SU-DHL-6 (cell line): ENCODE measurements at regions not wholly inside any gene's neighbourhood (a gene's known extent, or its start where the extent isn't known, plus 50 kb on each side); places are given as distances from the start of the nearest gene placed in this dataset.

Source experiments
- H2AFZ ChIP-seq: fragments of 200-600 bp; sonication (generic); 2 replicates; pipeline ENCODE4 v1.6.1; 2014; ENCODE audit warnings: low read depth, mild to moderate bottlenecking, moderate library complexity, mixed read lengths, antibody characterized with exemption, low read length; ENCODE audit not compliant: severe bottlenecking
- H3F3A ChIP-seq: fragments of 200-600 bp; shearing (Covaris generic); 2 replicates; pipeline ENCODE4 v1.6.0; 2016; ENCODE audit warnings: antibody characterized with exemption, mild to moderate bottlenecking; ENCODE audit not compliant: insufficient read depth
- H3K27ac ChIP-seq: fragments of 200-600 bp; sonication (generic); 2 replicates; pipeline ENCODE4 v1.5.1; 2016; ENCODE audit warnings: low read depth, mild to moderate bottlenecking, low read length, moderate library complexity, mixed read lengths
- H3K27me3 ChIP-seq: fragments of 200-600 bp; sonication (generic), shearing (Covaris generic); 2 replicates; pipeline ENCODE4 v1.6.0; 2014; ENCODE audit warnings: mild to moderate bottlenecking, low read length
- H3K36me3 ChIP-seq: fragments of 200-600 bp; sonication (generic); 2 replicates; pipeline ENCODE4 v1.6.1; 2014; ENCODE audit warnings: mild to moderate bottlenecking, low read length, mixed read lengths
- H3K4me2 ChIP-seq: fragments of 300-600, 200-600 bp; shearing (Covaris generic), sonication (generic); 2 replicates; pipeline ENCODE4 v1.6.0; 2014; ENCODE audit warnings: low read length, low read depth, mild to moderate bottlenecking; ENCODE audit not compliant: poor library complexity, severe bottlenecking
- H3K4me3 ChIP-seq: fragments of 200-600 bp; sonication (generic); 2 replicates; pipeline ENCODE4 v1.5.1; 2014; ENCODE audit warnings: antibody characterized with exemption, low read length, mild to moderate bottlenecking, mixed read lengths; ENCODE audit not compliant: insufficient read depth, poor library complexity, severe bottlenecking
- H3K79me2 ChIP-seq: fragments of 200-600 bp; sonication (generic); 2 replicates; pipeline ENCODE4 v1.6.1; 2014; ENCODE audit warnings: mild to moderate bottlenecking, low read length, moderate library complexity; ENCODE audit not compliant: insufficient read depth
- H3K9ac ChIP-seq: fragments of 200-600 bp; sonication (generic); 2 replicates; pipeline ENCODE4 v1.7.0; 2014; ENCODE audit warnings: mild to moderate bottlenecking, low read length
- H3K9me2 ChIP-seq: fragments of 200-600 bp; sonication (generic); replicated peaks from 2 replicates; pipeline ENCODE4 v1.6.1; 2014; ENCODE audit warnings: low read length; ENCODE audit not compliant: insufficient read depth
- H3K9me3 ChIP-seq: fragments of 200-600 bp; sonication (generic); 2 replicates; pipeline ENCODE4 v1.6.1; 2014; ENCODE audit warnings: low read length, mixed read lengths; ENCODE audit not compliant: insufficient read depth
- H4K20me1 ChIP-seq: fragments of 200-600 bp; sonication (generic); 2 replicates; pipeline ENCODE4 v1.6.1; 2014; ENCODE audit warnings: low read depth, mild to moderate bottlenecking, antibody characterized with exemption, low read length, moderate library complexity, mixed read lengths
- EZH2phosphoT487 ChIP-seq: fragments of 200-600 bp; sonication (generic), shearing (Covaris generic); conservative IDR thresholded peaks from 2 replicates; pipeline ENCODE4 v1.6.1; 2018; ENCODE audit warnings: mild to moderate bottlenecking, antibody characterized with exemption, low read length, moderate library complexity, mixed read lengths
- TF ChIP-seq, protein P1 (sequence below): fragments of 200-600 bp; sonication (generic); IDR thresholded peaks from one replicate; pipeline ENCODE4 v1.5.1; 2017; ENCODE audit warnings: antibody characterized with exemption, mild to moderate bottlenecking, low read length, moderate library complexity; ENCODE audit not compliant: insufficient read depth, poor library complexity, severe bottlenecking

DNA sequence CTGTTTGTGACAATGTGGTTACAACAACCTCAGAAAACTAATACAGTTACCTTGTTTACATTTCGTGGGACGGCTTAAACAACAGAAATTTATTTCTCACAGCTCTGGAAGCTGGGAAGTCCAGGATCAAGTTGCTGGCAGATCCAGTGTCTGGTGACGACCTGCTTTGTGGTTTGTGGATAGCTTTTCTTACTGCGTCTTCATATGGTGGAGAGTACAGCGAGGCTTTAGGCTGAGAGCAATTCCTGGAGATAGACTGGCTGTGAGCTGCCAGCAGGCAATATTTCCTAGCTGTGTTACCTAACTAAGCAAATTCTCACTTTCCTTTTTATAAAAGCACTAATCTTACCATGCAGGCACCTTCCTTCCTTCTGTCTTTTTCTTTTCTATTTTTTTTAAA lies 1203.5 kb upstream of the PRR20A start:
- TF ChIP-seq, protein P1, sequence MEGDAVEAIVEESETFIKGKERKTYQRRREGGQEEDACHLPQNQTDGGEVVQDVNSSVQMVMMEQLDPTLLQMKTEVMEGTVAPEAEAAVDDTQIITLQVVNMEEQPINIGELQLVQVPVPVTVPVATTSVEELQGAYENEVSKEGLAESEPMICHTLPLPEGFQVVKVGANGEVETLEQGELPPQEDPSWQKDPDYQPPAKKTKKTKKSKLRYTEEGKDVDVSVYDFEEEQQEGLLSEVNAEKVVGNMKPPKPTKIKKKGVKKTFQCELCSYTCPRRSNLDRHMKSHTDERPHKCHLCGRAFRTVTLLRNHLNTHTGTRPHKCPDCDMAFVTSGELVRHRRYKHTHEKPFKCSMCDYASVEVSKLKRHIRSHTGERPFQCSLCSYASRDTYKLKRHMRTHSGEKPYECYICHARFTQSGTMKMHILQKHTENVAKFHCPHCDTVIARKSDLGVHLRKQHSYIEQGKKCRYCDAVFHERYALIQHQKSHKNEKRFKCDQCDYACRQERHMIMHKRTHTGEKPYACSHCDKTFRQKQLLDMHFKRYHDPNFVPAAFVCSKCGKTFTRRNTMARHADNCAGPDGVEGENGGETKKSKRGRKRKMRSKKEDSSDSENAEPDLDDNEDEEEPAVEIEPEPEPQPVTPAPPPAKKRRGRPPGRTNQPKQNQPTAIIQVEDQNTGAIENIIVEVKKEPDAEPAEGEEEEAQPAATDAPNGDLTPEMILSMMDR, result no peak
- TF ChIP-seq EZH2phosphoT487, result no peak
- no peaks in the 10 kb centered on the region for H3K9me2 ChIP-seq

DNA sequence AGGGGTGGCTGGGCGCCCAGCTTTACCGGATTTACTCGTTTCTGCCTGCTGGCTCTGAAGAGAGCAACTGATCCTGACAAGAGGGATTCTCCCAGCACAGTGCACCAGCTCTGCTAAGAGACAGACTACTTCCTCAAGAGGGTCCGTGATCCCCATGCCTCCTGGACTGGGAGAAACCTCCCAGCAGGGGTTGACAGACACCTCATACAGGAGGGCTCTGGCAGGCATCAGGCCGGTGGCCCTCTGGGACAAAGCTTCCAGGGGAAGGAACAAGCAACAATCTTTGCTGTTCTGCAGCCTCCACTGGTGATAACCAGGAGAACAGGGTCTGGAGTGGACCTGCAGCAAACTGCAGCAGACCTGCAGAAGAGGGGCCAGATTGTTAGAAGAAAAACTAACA lies 1192.5 kb upstream of the PRR20A start:
- Histone ChIP-seq H3K27me3 (no peaks in the 10 kb centered on the region), H3K79me2 (no peaks in the 10 kb centered on the region), H2AFZ (no peak overlapping the region), H3K9me3 (no peaks in the 10 kb centered on the region), H3K27ac (no peak overlapping the region), H3F3A (no peaks in the 10 kb centered on the region), H4K20me1 (no peaks in the 10 kb centered on the region), H3K4me3 (no peak overlapping the region), H3K36me3 (no peaks in the 10 kb centered on the region), H3K4me2 (no peak overlapping the region), H3K9me2 (no peaks in the 10 kb centered on the region), H3K9ac (no peak overlapping the region)
- no peak for TF ChIP-seq EZH2phosphoT487
- TF ChIP-seq, protein P1, result no peak

More for the DNA sequence above, 1203.5 kb upstream of the PRR20A start:
- no peaks in the 10 kb centered on the region for H3K27me3 ChIP-seq
- H3F3A ChIP-seq, result no peaks in the 10 kb centered on the region
- no peaks in the 10 kb centered on the region for H3K9me3 ChIP-seq
- no peak overlapping the region for H3K27ac ChIP-seq
- H4K20me1 ChIP-seq, result no peaks in the 10 kb centered on the region
- H3K9ac ChIP-seq, result no peak overlapping the region
- no peak overlapping the region for H2AFZ ChIP-seq
- no peak overlapping the region for H3K4me2 ChIP-seq
- no peak overlapping the region for H3K4me3 ChIP-seq
- H3K36me3 ChIP-seq, result no peaks in the 10 kb centered on the region
- H3K79me2 ChIP-seq, result no peaks in the 10 kb centered on the region

DNA sequence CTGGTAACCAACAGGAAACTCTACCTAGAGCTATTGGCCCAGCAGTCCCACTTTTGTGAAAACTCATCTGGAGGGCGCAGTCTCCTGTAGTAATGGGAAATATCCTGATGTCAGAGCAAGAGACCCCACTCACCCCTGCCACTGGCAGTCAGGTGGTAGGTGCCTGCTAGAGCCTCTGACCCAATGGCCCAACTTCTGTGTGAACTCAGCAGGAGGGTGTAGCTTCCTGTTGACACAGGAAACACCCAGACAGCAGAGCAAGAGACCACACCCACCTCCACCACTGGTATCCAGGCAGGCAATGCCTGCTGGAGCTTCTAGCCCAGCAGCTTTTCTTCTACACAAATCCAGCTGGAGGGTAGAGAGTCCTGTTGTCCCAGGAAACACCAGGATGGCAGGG lies 1176.8 kb upstream of the PRR20A start:
- H3F3A ChIP-seq, result no peaks in the 10 kb centered on the region
- H3K4me2 ChIP-seq, result no peak overlapping the region
- H4K20me1 ChIP-seq, result no peaks in the 10 kb centered on the region
- H3K36me3 ChIP-seq, result no peaks in the 10 kb centered on the region
- no peak overlapping the region for H3K4me3 ChIP-seq
- no peaks in the 10 kb centered on the region for H3K27me3 ChIP-seq
- TF ChIP-seq, protein P1, result no peak
- TF ChIP-seq EZH2phosphoT487, result no peak
- no peaks in the 10 kb centered on the region for H3K79me2 ChIP-seq
- no peaks in the 10 kb centered on the region for H3K9me2 ChIP-seq
- no peak overlapping the region for H2AFZ ChIP-seq
- H3K9ac ChIP-seq, result no peak overlapping the region
- H3K27ac ChIP-seq, result no peak overlapping the region
- no peaks in the 10 kb centered on the region for H3K9me3 ChIP-seq

DNA sequence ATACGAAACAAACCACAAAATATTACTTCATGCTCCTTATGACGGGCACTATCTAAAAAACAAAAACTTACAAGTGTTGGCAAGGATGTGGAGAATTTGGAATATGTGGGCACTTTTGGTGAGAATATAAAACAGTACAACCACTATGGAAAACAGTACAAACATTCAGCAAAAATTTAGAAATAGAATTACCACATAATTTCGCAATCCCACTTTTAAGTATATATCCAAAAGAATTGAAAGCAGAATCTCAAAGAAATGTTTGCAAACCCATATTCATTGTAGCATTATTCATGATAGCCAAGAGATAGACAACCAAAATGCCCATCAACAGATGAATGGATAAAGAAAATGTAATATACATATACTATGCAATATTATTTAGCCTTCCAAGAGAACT lies 1173.7 kb upstream of the PRR20A start:
- no peak overlapping the region for H2AFZ ChIP-seq
- no peaks in the 10 kb centered on the region for H3K9me2 ChIP-seq
- no peak overlapping the region for H3K4me3 ChIP-seq
- no peaks in the 10 kb centered on the region for H3K36me3 ChIP-seq
- TF ChIP-seq, protein P1, result no peak
- TF ChIP-seq EZH2phosphoT487, result no peak
- H3K79me2 ChIP-seq, result no peaks in the 10 kb centered on the region
- no peaks in the 10 kb centered on the region for H3F3A ChIP-seq
- H3K4me2 ChIP-seq, result no peak overlapping the region
- no peaks in the 10 kb centered on the region for H4K20me1 ChIP-seq
- no peaks in the 10 kb centered on the region for H3K9me3 ChIP-seq
- H3K27ac ChIP-seq, result no peak overlapping the region
- H3K27me3 ChIP-seq, result no peaks in the 10 kb centered on the region
- H3K9ac ChIP-seq, result no peak overlapping the region
